ENCODE measurements at regions not wholly inside any gene's neighbourhood (a gene's known extent, or its start where the extent isn't known, plus 50 kb on each side); places are given as distances from the start of the nearest gene placed in this dataset.
A peak's percentile ranks its signal among the peaks of the same experiment; 100 is the strongest.
"Not testable (repeated sequence)": the region's sequence is repeated elsewhere in the genome, so short reads cannot be mapped to it uniquely, and the experiment has no call there.

DNA sequence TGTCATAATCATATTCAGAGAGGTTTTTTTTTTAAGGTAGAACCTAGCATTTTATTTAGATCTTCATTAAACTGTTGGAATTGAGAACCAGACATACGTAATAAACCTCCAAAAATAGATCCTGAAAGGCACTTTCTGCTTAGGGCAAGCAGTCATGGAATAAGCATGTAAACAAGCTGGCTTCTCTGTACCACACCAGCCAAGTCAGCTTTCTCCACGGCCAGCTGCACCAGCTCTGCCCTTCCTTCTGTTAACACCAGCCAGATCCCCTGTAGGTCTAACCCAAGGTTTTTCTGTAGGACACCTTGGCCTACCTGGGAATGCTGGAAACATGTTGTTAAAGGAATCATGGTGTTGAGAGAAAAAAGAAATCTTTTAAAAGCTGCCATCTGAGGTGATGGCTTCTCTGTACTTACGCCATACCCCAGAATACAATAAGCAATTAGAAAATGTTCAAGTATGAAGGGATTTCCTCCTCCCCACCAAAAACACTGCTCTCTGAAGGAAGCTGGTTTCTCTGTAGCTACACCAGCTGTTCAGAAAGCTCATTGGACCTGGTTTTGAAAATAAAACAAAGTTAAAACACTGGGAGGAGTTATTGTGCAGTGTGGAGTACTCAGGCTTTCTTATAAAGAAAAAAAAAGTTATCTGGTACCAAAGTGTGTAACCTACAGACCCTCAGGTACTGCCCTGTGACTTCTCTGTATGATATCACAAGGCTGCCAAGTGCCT lies 54.6 kb upstream of the CCDC80 start:
- DNase-seq (ENCODE audit: low read depth) = peak; percentile 40

DNA sequence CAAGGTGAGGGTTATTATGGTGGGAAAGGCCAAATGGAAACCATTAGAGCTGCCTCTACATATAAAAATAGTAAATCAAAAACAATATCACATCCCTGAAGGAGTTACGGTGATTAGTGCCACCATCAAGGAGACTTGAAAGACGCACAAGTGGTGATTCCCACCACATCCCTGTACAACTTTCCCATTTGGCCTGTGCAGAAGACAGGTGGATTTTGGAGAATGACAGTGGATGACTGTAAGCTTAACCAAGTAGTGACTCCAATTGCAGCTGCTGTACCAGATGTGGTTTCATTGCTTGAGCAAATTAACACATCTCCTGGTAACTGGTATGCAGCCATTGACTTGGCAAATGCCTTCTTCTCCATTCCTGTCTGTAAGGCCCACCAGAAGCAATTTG lies 54.0 kb upstream of the CCDC80 start:
- H3K9ac ChIP-seq (ENCODE audit: low read length); H3K4me3 ChIP-seq (ENCODE audit: low read length); H3K36me3 ChIP-seq (ENCODE audit: control insufficient read depth, insufficient read depth, low read length, severe bottlenecking); DNase-seq (ENCODE audit: low read depth); H3K9me3 ChIP-seq (ENCODE audit: control insufficient read depth, low read length); H3K4me1 ChIP-seq (ENCODE audit: control insufficient read depth, insufficient read depth, low read length); H3K27me3 ChIP-seq (replicated peaks; ENCODE audit: control insufficient read depth, insufficient read depth, low read length): not testable (repeated sequence)

More for the DNA sequence above, 54.6 kb upstream of the CCDC80 start:
- not testable (repeated sequence) for H3K4me1 ChIP-seq (ENCODE audit: control insufficient read depth, insufficient read depth, low read length); H3K9ac ChIP-seq (ENCODE audit: low read length); H3K9me3 ChIP-seq (ENCODE audit: control insufficient read depth, low read length); H3K36me3 ChIP-seq (ENCODE audit: control insufficient read depth, insufficient read depth, low read length, severe bottlenecking); H3K4me3 ChIP-seq (ENCODE audit: low read length); H3K27me3 ChIP-seq (replicated peaks; ENCODE audit: control insufficient read depth, insufficient read depth, low read length)

DNA sequence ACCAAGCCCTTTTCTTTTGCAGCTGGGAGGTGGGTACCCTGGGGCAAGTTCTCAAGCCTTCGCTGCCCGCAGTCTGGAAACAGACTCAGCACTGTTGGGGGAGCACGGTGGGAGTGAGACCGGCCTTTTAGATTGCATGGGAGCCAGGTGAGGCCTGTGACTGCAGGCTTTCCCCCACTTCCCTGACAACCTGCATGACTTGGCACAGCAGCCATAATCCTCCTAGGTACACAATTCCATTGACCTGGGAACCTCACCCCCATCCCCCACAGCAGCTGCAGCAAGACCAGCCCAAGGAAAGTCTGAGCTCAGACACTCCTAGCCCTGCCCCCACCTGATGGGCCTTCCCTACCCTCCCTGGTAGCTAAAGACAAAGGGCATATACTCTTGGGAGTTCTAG lies 52.2 kb upstream of the CCDC80 start:
- DNase-seq (ENCODE audit: low read depth) = no peak

More for the DNA sequence above, 52.2 kb upstream of the CCDC80 start:
- Histone ChIP-seq H3K27me3 (replicated peaks; ENCODE audit: control insufficient read depth, insufficient read depth, low read length) (no peaks in the 10 kb centered on the region), H3K36me3 (ENCODE audit: control insufficient read depth, insufficient read depth, low read length, severe bottlenecking) (no peaks in the 10 kb centered on the region), H3K9me3 (ENCODE audit: control insufficient read depth, low read length) (peaks cover 6% of the 10 kb centered on the region), H3K4me1 (ENCODE audit: control insufficient read depth, insufficient read depth, low read length) (no peaks in the 10 kb centered on the region), H3K4me3 (ENCODE audit: low read length) (no peak overlapping the region), H3K9ac (ENCODE audit: low read length) (no peak overlapping the region)

Data from adipocyte (in vitro differentiated cells).